ENCODE measurements at regions not wholly inside any gene's neighbourhood (a gene's known extent, or its start where the extent isn't known, plus 50 kb on each side); places are given as distances from the start of the nearest gene placed in this dataset.

DNA sequence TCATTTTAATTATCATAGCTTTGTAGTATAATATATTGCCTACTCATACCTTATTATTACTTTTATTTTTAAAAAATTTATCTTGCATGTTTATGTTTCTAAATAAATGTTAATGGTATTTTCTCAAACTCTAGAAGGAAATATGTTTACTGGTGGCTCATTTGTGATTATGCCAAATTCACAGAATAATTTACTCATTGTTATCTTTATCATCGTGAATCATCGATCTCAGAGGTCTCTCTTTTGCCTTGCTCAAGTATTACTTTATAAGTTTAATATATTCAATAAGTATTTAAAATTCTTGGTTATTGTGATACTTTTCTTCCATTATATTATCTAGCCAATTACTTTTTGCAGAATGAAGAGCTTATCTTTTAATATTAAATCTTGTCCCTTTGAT is 836.7 kb upstream of the ADAMTS5 start:
- H3K4me1 Mint-ChIP-seq: no peaks in the 10 kb centered on the region
- DNase-seq (no peak), ATAC-seq (ENCODE audit: low read depth) (no peak)
- no peaks in the 10 kb centered on the region for H3K9me3 Mint-ChIP-seq
- H3K36me3 Mint-ChIP-seq (ENCODE audit: low read depth): no peaks in the 10 kb centered on the region
- intact Hi-C loops (cut with micrococcal nuclease): no loop called here
- POLR2A ChIA-PET: no interaction called here
- H3K4me3 Mint-ChIP-seq: no peak overlapping the region
- H3K27me3 Mint-ChIP-seq: no peaks in the 10 kb centered on the region
- TF ChIP-seq, protein P1, sequence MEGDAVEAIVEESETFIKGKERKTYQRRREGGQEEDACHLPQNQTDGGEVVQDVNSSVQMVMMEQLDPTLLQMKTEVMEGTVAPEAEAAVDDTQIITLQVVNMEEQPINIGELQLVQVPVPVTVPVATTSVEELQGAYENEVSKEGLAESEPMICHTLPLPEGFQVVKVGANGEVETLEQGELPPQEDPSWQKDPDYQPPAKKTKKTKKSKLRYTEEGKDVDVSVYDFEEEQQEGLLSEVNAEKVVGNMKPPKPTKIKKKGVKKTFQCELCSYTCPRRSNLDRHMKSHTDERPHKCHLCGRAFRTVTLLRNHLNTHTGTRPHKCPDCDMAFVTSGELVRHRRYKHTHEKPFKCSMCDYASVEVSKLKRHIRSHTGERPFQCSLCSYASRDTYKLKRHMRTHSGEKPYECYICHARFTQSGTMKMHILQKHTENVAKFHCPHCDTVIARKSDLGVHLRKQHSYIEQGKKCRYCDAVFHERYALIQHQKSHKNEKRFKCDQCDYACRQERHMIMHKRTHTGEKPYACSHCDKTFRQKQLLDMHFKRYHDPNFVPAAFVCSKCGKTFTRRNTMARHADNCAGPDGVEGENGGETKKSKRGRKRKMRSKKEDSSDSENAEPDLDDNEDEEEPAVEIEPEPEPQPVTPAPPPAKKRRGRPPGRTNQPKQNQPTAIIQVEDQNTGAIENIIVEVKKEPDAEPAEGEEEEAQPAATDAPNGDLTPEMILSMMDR (IDR thresholded peaks at IDR 0.05): no peak
- H3K27ac Mint-ChIP-seq: no peak overlapping the region
- CTCF ChIA-PET: no interaction called here

DNA sequence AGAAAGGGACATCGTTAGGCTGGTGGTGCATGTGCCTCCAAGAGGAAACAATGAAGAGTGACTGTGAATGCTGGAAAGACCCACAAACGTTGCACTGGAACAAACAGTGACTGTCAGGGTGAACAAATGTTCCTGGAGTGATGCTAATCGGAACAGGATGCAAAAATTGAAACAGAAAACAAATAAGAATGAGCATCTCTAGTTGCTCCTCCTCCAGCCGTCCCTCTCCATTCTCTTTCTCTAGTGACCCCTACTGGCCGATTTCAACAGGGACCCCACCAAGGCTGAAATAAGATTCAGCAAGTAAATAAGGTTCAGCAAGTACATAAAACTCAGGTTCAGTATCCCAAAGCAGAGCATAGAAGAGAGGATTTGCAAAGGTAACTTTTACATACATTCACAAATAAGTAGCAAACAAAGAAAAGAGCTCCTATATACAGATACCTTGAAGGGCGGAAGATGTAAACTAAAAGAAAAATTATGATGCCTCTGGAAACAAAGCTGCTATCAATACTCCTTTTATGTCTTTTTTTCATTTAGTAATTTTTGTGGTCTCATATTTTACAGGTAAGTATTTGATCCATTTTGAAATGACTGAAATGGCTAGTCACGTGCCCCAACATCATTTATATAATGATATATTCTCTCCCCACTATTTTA is 836.1 kb upstream of the ADAMTS5 start:
- CTCF ChIA-PET: no interaction called here
- ATAC-seq (ENCODE audit: low read depth) (no peak), DNase-seq (no peak)
- no peaks in the 10 kb centered on the region for H3K27me3 Mint-ChIP-seq
- intact Hi-C loops (cut with micrococcal nuclease): no loop called here
- H3K9me3 Mint-ChIP-seq: no peaks in the 10 kb centered on the region
- H3K27ac Mint-ChIP-seq: no peak overlapping the region
- TF ChIP-seq, protein P1 (IDR thresholded peaks at IDR 0.05): no peak
- no peaks in the 10 kb centered on the region for H3K4me1 Mint-ChIP-seq
- POLR2A ChIA-PET: no interaction called here
- no peaks in the 10 kb centered on the region for H3K36me3 Mint-ChIP-seq (ENCODE audit: low read depth)
- no peak overlapping the region for H3K4me3 Mint-ChIP-seq

GRCh38 chr21:27799861-27800260 is 833.0 kb upstream of the ADAMTS5 start:
- intact Hi-C loops (cut with micrococcal nuclease): no loop called here
- H3K27ac Mint-ChIP-seq: no peak overlapping the region
- POLR2A ChIA-PET: no interaction called here
- TF ChIP-seq, protein P1 (IDR thresholded peaks at IDR 0.05): no peak
- CTCF ChIA-PET: no interaction called here
- no peaks in the 10 kb centered on the region for H3K36me3 Mint-ChIP-seq (ENCODE audit: low read depth)
- ATAC-seq (ENCODE audit: low read depth) (no peak), DNase-seq (no peak)
- no peaks in the 10 kb centered on the region for H3K9me3 Mint-ChIP-seq
- no peaks in the 10 kb centered on the region for H3K4me1 Mint-ChIP-seq
- no peaks in the 10 kb centered on the region for H3K27me3 Mint-ChIP-seq
- H3K4me3 Mint-ChIP-seq: no peak overlapping the region

DNA sequence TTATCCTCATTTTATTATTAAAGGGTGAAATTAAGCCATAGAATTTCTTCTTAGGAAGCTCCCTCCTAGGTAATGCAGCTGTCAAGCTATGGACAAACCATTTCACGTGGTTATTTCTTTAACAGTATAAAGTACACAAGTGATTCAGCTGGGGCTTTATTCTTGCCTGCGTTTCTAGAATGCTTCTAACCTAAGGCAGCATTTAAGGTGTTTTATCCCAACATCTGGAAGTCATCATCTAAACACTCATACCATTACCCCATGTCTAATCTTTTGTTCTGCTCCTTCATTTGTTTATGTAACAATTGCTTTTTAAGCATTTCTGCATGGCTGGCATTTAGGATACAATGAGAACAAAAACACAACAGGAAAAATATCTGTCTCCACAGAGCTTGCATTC is 829.2 kb upstream of the ADAMTS5 start:
- DNase-seq (no peak), ATAC-seq (ENCODE audit: low read depth) (no peak)
- no peaks in the 10 kb centered on the region for H3K36me3 Mint-ChIP-seq (ENCODE audit: low read depth)
- no peak overlapping the region for H3K27ac Mint-ChIP-seq
- no peaks in the 10 kb centered on the region for H3K4me1 Mint-ChIP-seq
- ChIA-PET CTCF (no interaction called here), POLR2A (interaction anchor here (0.7 kb wide), 1 partner anchor 731 kb away, joined by 3 read pairs; no protein-coding TSS in a partner anchor)
- no peaks in the 10 kb centered on the region for H3K27me3 Mint-ChIP-seq
- intact Hi-C loops (cut with micrococcal nuclease): no loop called here
- TF ChIP-seq, protein P1 (IDR thresholded peaks at IDR 0.05): no peak
- H3K4me3 Mint-ChIP-seq: no peak overlapping the region
- H3K9me3 Mint-ChIP-seq: peaks cover 3% of the 10 kb centered on the region

DNA sequence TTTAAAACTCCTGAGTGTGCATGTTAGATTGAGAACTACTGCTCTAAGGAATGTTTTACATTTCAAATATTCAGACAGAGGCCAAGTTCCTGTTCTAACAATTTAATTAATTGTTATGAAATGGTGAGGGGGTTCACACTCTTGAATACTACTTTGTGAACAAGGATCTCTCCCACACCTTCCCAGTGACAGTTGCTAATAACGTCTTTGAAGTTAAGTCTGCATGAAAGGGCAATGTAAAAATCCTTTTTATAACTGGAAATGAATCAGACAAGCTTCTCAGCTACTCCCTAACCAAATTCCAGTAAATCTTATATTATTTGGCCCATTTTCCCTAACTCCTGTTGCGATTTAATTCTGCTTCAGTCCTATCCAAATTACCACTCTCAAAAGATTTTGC is 828.5 kb upstream of the ADAMTS5 start:
- H3K27me3 Mint-ChIP-seq: no peaks in the 10 kb centered on the region
- no peak overlapping the region for H3K27ac Mint-ChIP-seq
- no peak overlapping the region for H3K4me3 Mint-ChIP-seq
- H3K36me3 Mint-ChIP-seq (ENCODE audit: low read depth): no peaks in the 10 kb centered on the region
- ChIA-PET CTCF (no interaction called here), POLR2A (interaction anchor here (0.7 kb wide), 1 partner anchor 732 kb away, joined by 3 read pairs; no protein-coding TSS in a partner anchor)
- intact Hi-C loops (cut with micrococcal nuclease): no loop called here
- no peak for ATAC-seq (ENCODE audit: low read depth)
- TF ChIP-seq, protein P1 (IDR thresholded peaks at IDR 0.05): no peak
- no peak for DNase-seq
- peaks cover 3% of the 10 kb centered on the region for H3K9me3 Mint-ChIP-seq
- H3K4me1 Mint-ChIP-seq: no peaks in the 10 kb centered on the region

Measured in activated B cell treated with CpG ODN at 0.5 μM for 24 hours (primary cell).